ENCODE measurements at regions not wholly inside any gene's neighbourhood (a gene's known extent, or its start where the extent isn't known, plus 50 kb on each side); places are given as distances from the start of the nearest gene placed in this dataset.
A peak's percentile ranks its signal among the peaks of the same experiment; 100 is the strongest.

DNA sequence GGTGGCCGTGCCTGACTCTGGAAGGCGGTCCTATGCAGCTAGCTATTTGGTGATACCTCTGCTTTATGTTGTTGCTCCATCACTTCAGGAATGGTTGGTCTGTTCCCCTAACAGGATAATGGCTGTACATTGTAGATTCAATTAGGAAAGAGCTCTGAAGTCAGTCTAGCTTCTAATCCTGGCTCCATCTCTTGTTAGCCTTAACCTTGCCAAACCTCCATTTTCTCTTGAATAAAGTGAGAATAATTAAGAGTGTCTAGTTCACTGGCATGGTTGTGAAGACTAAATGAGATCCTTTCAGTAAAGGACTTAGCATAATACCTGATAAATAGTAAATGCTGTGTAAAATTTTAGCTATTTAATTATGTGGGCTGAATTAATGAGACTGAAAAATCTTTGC is 262.5 kb upstream of the ARHGAP20 start:
- no peak for DNase-seq

DNA sequence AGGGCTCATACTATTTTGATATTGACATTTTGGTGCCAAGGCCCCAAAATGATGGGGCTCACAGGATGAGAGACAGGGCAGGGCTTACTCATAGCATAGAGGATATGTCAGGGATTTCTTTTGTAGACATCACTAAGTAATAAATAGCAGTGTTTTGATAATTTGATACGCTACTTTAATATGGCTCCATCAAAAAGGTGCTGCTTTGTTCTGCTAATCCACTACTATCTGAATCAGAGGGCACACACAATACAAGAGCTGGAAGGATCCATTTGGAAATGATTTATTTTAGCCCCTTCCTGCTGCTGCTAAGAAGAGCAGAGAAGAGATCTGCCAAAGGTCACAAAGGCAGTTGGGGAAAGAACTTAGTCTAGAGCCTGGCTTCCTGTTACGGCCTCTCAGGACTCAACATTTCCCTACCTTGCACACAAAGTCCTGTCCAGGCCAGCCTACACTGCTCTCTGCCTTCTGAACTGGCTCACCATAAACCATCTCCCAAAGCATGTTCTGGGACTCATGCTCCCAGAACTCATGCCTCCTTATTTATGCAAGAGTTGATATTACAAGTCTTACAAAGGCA is 261.3 kb upstream of the ARHGAP20 start:
- DNase-seq = no peak

DNA sequence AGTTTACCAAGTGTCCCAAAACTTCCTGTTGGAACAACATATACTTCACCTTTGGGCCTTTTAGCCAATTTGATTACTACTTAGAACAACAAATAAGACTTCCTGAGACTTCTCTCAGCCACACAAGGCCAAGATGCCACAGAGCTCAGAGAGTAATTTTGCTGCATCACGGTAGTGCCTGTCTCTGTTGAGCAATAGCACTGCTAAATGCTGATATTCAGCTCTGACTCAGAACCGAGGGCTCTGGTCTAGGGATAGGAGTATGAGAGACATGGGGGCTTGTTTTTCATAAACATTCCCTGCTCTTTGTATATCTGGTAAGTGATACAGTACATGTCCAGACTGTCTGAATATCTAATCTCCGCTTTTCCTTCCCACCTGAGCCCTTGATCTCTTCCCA is 260.4 kb upstream of the ARHGAP20 start:
- peak; percentile 71 for DNase-seq

DNA sequence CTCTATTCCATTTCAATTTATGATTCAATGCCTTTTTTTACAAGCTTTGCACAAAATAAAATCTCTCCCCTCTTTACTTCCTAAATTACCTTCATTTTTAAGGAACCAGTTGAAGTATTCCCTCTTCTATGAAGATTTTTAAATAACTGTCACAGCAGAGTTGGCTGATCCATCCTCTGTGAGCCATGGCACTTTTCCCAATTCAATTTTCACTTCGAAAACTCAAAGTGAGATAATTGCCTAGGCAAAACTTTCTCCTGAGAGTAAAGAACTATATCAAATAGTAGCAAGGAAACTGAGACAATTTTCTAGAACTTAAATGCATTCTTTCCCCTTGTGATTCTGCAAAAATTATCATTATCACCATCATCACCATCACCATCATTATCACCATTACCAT is 259.9 kb upstream of the ARHGAP20 start:
- DNase-seq = no peak

DNA sequence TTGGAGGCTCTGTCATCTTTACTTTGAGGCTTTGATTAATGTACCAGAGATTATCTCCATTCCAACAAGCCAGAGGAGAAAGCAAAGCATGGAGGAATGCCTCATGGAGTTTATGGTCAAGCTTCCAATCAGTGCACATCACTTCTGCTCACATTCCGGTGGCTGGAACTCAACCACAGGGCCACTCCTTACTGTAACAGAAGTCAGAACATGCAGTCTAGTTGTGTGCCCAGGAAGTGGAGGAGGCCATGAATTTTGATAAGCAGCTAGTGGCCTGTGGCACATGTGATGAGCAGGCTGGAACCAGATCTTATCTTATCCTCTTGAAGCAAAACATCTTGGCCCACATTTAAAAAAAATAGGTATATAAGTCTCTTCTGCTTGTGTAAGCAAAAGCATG is 258.9 kb upstream of the ARHGAP20 start:
- DNase-seq = peak; percentile 76

DNA sequence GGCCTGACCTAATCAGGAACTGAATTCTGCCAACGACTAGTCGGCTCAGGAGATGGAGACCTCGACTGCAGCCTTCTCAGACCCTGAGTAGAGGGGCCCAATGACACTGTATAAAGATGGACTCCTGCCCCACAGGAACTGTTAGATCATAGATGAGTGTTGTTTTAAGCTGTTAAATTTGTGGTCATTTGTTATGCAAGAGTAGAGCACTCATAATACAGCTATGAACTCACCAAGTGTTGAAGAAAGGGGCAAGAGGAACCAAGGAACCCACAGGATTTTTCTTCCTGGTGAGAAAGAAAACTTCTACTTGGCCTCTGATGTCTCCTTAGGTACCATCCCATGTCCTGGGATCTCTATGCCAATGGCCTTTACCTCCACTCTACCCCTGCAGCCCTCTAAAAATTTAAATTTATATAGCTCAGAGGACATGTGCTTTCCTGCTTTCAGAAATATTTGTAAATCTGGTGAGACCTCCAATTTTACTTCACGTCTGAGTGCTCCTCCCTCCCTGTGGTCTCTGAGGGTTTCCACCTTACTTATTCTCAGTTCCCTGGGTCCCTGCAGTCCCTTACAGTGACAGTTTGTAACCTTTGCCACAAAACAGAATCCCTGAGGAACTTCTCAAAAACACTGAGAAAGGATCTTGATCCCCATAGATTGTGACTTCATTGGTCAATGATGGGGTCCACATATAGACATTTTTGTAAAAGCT is 256.3 kb upstream of the ARHGAP20 start:
- DNase-seq = peak; percentile 18

DNA sequence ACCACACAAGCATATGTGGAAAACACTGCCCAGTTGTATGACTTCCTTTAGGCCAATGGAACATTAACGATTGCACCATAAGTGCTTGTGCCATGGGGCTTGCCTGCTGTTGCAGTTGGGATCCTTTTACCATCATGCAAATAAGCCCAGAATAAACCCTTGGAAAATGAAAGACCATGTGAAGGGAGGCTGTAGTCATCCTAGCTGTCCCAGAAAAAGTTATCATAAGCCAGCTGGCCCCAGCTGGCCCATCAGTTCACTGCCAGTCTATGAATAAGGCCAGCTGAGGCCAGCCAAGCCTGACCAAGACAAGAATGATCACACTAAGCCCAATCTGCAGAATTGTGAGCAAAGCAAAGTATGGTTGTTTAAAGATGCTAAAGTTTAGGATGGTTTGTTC is 253.9 kb upstream of the ARHGAP20 start:
- no peak for DNase-seq

DNA sequence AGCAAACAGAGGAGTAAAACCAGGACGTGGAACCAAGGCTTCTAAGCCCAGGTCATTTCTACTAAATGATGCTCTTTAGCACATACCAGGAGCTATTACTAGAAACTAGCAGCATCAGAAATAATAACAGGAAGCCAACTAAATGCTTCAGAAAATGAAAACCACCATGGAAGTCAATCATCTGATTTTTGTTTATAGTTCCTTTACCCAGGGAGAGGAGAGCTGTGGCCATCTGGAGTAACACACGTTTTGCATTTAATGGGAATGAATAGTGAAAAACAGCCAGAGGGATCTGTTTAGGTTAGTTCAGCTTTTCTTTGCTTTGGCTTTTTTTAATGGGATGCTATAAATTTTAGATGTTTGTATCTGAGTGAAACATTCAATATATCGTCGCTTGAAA is 250.7 kb upstream of the ARHGAP20 start:
- DNase-seq = peak; percentile 30

DNA sequence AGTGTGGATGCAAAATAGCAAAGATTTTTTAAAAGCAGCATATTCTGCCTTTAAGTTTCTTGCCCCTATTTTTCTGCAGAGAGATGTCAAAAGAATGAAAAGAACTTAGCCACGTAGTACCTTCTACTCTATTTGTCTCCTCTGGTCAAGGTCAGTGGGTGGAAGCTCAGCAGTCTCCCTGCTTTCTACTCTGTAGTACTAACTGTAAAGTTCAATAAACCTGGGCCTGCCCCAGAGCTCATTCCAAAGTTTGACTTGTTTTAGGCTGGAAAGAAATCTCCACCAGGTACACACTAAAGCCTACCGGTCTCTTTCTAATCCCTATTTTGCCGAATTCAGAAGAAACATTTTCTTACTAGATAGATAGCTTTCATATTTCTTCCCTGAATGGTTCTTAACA is 247.9 kb upstream of the ARHGAP20 start:
- DNase-seq = no peak

DNA sequence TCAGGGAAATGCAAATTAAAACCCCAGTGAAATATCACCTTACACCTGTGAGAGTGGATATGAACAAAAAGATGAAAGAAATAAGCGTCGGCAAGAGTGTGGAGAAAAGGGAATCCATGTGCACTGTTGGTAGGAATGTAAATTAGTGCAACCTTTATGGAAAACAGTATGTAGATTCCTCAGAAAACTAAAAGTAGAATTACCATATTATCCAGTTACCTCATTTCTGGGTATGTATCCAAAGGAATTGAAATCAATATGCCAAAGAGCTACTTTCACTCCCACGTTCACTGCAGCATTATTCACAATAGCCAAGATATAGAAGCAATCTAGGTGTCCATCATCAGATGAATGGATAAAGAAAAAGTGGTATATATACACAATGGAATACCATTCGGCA is 246.0 kb upstream of the ARHGAP20 start:
- no peak for DNase-seq

DNA sequence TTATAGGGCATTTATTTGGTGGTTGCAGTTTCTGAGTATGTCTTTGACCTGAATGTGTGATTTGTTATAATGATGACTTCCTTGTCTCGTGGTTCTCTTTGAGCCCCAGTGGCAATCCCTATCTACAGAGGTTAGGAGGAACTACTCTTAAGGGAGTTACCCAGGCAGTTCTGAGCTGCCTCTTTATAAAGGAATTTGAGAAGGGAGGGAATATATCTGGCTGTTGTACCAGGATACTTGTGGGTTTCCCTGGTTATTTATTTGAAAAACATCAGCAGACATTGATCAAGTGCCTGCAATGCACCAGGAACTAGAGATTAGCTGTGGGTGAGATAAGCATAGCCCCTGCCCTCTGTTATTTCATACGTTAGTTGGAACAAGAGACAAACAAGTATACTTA is 243.5 kb upstream of the ARHGAP20 start:
- no peak for DNase-seq

DNA sequence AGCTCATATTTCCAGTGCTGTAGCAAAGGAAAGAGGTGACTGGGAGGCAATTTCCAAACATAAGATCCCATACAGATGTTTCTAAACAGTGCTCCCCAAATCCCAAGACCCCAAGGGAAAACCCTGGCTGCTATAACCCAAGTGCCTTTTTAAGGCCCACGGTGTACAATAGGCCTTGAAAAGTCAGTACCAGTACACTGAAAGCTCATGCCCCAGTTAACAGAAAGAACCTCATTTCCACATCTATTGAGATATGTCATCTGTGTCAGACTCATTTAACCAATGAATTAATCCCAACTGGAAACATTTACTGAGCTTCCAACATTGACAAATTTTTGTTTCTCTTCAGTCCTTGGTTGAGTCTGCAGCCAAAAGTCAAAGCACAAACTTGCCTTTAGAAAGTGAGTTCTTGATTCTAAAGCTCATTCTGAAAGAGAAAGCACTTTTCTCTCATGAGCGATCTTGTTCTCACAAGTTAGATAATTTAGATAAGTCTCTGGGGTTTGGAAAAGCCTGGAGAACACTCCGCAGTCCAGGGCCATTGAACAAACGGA is 239.8 kb upstream of the ARHGAP20 start:
- DNase-seq = no peak

DNA sequence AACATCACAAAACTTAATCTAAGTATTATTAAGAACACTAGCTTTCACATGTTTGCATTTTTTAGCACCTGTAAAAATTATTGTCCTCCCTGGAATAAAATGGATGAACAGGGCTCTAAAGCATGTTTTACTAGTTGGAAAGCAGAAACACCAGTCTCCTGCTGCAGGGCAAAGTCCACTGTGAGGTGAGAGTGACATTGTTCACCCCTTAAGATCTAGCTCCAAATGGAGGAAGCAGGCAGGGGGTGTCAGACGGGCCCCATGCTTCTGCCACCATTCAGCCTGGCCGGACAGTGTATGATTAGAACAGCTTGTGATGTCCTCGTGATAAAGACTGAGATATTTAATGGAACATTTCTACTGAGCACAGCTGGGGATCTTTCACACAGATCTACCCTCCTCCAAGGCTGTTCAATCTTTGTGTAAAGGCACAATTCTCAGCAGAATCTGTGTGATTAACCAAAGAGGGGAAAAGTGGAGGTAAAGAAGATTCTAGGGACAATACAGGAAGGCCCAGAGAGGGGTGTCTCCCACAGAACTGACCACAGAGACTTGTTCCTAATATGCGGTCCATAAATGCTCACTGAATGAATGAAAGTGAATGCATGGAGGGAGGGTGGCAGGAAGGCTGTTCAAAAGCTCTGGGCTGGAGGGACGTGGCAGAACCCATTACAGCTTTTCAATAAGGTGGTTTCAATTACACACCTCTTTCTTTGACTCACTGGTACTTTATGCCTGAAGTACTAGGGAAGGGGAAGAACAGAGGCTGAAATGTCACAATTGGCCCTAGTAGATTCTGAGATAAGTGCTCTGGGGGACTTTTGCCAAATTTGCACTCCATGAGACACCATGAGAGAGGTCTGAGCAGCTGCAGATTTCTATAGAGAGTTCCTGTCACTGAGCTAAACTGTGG is 239.1 kb upstream of the ARHGAP20 start:
- DNase-seq = no peak

DNA sequence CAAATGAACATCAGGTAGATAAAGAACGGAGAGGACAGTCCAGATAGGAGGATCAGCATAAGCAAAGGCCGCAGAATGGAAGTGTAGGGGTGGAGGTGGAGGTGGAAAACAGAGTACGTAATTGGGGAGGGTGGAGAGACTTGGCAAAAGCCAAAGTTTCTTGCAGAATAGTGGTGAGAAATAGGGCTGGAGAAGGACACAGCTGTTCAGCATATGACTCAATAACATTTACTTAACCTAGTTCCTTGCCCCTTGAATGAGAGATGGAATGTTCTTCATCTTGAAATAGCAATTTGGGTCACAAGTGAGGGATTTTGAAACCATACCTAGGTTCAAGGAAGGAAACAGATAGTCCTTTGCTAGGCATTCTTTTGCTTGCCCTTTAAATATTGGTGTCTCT is 235.9 kb upstream of the ARHGAP20 start:
- no peak for DNase-seq

DNA sequence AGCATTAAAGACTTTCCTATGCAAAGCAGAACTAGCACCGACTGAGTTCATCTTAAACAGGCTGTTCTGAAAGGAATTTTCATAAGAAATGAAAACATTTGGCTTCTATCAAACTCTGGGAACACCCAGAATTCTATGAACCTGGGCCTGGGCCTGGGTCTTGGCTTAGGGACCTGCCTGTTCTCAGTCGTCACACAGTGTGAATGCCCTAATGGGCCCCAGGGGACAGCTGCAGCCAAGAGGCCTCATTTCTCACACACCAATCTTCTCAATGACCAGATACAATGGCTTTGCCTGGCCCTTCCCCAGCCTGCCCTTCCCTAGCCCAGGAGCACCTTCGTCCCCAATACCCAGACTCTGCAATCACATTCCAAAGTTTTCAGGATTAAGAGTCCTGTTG is 234.9 kb upstream of the ARHGAP20 start:
- no peak for DNase-seq

DNA sequence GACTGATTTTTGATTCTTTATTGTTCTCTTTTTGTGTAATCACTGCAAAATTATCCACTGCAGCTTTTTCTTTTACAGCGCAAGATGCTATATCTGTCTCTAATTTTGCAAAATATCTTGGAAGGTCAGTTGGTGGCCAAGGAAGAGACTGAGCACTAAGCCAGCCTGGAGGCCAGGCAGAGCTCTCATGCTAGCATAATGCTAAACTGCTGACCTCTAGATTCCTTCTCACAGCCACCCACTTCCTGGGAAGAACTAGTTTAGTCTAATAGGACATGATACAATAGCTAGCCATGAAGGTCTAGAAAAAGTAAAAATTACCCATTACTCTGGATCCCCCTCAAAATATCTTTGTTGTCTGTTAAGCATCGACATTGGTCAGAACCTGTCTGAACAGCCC is 227.2 kb upstream of the ARHGAP20 start:
- DNase-seq = no peak

DNA sequence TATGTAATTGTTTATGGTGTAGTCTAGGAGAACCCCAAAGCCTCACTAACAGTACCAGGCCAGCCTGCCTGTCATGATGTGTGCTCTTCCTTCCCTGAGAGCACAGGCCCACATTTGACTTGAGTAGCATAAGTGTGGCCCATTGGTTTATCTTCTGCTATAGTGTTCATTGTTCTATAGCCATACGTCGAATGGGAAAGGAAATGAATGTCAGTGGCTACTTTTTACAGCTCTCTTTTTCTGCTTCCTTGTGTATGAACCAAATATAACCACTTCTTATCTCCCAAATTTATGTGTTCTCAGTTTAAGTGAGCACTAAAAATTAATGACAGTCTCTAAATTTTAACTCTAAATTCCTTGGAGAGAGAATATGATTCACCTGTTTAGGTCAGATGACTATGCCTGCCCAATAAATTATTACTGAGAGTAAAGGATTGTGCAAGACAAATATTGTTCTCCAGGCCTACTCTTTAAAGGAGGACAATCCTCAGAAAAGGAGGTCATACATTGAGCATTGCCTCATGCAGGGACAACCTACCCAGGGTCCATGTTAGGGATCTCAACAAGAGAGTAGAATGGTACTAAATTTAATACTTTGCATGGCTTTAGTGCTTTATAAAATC is 222.9 kb upstream of the ARHGAP20 start:
- DNase-seq = no peak

DNA sequence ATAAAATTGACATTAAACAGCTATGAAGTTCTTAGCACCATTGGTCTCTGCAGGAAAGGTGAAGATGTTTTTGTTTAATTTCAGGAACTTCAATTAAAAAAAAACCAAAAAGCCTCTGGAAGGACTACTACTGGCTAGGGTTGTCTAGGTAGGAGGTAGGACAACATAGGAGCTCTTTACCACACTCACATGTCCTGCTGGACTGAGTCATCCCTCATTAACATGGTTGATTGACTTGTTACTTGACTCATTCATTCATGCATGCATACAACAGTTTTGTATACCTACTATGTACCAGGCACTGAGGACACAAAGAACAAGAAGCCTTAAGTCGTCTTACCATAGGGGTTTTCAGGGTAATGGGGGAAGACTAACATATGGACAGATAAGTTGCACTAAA is 216.9 kb upstream of the ARHGAP20 start:
- DNase-seq = no peak

DNA sequence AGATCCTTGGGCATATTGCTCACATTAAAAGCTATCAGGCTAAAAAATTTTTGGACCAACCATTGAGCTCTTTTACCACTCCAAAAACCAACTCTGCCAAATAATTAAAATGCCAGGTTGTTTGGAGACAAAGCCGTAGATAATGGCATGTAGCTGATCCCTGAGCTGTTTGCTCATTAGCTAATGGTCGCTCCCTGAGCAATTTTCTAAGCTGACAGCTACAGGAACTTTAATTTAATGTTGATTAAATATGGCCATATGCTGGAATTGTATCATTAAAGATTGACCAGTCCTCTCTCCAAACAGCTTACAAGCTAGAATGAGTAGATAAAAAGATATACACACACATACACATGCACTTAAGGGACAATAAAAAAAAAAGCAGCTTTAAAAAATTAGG is 216.2 kb upstream of the ARHGAP20 start:
- DNase-seq = no peak

DNA sequence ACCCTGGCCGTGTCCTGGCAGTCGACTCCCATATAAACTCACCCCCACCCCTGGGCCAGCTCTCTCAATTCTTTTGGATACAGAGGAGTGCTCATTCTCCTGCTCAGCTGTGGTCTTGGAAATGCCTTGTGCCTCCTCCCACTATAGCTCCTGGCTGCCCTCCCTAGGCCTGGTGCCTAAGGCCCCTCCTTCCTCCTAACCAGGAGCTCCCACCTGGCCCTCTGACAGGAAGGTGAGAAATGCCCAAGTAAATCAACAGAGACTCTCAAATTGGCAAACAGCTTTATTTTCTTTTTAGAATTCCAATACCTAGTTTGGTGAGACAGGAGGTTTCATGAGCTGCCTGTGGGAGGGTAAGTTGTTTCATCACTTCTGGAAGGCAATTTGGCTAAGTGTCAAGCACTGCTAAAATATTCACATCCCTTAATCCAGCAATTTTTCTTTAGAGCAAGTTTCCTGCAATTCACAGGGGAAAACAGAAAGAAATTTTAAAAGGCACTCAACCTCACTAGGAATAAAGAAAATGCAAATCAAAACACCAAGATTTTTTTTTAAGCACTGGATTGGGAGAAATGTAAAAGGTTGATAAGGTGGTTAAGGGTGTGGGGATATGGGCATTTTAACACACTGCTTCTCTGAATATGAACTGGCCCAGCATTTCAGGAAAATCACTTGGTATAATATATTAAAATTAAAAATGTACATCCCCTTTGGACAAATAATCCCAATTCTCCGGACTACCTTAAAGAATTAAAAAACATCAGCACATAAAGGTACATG is 209.7 kb upstream of the ARHGAP20 start:
- DNase-seq = peak; percentile 79

DNA sequence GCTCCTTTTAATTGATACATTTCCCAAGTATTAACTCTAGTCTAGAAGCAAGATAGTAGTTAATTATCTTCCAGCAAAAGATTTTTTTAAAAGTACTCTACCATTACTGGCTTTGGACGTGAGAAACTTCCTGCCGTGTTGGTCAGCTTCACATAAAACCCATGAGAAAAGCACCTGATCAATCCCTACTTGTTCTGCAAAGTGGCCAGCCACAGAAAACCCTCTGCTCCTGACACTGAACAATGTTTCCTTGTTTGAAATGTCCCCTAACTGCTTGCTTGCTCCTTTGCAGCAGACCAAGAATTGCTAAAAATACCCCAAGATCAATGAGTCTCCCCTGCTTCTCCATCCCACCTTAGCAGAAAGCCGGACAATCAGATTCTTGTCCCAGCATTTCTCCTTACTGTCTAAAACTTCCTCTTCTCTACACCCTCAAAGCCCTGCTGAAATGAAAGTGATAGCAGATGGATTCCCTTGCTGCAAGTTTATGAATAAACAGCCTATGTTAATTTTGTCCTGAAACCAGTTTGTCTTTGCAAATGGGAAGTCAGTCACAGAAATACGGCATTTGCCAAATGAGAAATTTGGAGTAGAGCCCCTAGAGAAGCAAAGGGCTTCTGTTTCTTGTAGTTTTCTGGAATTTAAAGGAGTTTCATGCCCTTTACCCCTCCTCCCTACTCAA is 207.1 kb upstream of the ARHGAP20 start:
- no peak for DNase-seq

DNA sequence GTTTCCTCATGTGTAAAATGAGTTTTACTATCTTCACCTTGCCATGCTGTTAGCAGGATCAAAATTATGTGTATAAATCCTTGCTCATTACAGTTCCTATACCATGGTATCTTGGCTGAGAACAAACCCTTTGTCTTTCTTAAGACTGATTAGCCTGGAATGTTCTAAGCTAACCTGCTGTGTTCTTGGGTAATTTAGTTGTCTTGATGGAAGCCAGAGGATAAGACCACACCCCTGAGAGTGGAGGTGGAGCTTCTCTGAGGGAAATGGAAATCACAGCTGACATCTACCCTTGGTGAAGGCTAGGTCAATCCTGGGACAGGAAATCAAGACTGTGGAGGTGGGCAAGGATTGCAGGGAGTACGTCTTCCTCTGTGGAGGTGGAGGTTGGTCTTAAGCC is 206.1 kb upstream of the ARHGAP20 start:
- no peak for DNase-seq
